ENCODE measurements at regions not wholly inside any gene's neighbourhood (a gene's known extent, or its start where the extent isn't known, plus 50 kb on each side); places are given as distances from the start of the nearest gene placed in this dataset.

DNA sequence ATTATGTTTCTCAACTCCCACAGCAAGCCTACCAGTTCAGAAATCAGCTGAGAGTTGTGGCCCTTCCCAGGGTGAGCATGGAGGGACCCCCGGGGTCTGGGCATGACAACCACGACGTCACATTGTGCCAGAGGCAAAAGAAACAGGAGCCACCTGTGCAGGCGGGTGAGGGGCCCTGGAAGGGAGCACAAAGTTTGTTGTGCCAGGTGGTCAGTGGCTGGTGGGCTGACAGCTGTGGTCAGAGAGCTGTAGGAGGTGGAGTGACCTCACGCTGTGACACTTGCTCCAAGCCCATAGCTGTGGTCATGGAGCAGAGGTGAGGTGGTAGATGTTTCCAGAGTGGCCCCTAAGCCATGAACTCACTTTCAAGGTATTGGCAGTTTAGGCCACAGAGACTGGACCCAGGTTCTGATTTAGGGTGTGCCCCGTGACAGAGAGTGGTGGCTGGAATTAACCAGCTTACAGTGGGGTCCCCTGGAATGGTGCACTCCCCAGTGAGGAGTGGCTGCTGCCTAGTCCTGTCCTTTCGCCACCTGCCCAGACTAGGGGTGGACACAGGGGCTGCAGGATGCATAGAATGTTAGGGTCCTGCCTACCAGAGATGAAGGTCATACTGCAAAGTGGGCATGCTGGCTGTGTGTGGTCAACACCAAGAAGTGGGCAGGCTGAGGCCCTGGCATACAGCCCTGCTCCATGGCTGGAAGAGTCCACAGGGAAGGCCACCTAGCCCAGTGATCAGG is 136.4 kb downstream of the GLI2 start:
- ATAC-seq (no peak), FAIRE-seq (no peak), DNase-seq (ENCODE audit: low spot score) (no peak)
- 5% methylated on average over 6 of the region's 7 CpGs for WGBS (ENCODE audit: low lambda C conversion rate)
- Histone ChIP-seq H3K79me2 (ENCODE audit: insufficient read depth, low read length) (no peaks in the 10 kb centered on the region), H3K27me3 (ENCODE audit: control insufficient read depth in 1 of 2, insufficient read depth in 2 of 2, low read length in 2 of 2) (peaks cover 19 to 90% of the 10 kb centered on the region in 2 experiments), H3K4me3 (replicated peaks in 1 of 3; ENCODE audit: insufficient read depth in 1 of 3, low read depth in 2 of 3, low read length in 3 of 3) (no peak overlapping the region), H3K9me3 (ENCODE audit: low read length) (no peaks in the 10 kb centered on the region), H3K4me2 (ENCODE audit: low read depth, low read length) (no peak overlapping the region), H3K27ac (ENCODE audit: extremely low read length, insufficient read depth, low read length) (no peak overlapping the region), H4K20me1 (ENCODE audit: insufficient read depth, low read length) (peaks cover 4% of the 10 kb centered on the region; the same call in 1 of the 2 replicates), H2AFZ (ENCODE audit: low read length) (no peak overlapping the region), H3K4me1 (ENCODE audit: insufficient read depth, low read length) (no peaks in the 10 kb centered on the region), H3K9ac (ENCODE audit: insufficient read depth, low read depth, low read length) (no peak overlapping the region), H3K36me3 (replicated peaks in 1 of 2; ENCODE audit: control insufficient read depth in 1 of 2, insufficient read depth in 2 of 2, low read length in 2 of 2) (no peaks in the 10 kb centered on the region)
- ChIA-PET CTCF (ENCODE audit: low intra/inter-chr PET ratio, low total read pairs) (no interaction called here), POLR2A (no interaction called here)
- in situ Hi-C loops (cut with HindIII; ENCODE audit: extremely low pct_ligation_motif_present, low pct_unique_long_range_greater_than_20kb) = no loop called here
- intact Hi-C loops (cut with micrococcal nuclease; ENCODE audit: unreplicated experiment) = no loop called here
- BruUV-seq (replicated peaks) = no TSS peak
- TF ChIP-seq ZNF180 (CRISPR knock-in tag; IDR thresholded peaks at IDR 0.05; ENCODE audit: borderline replicate concordance, low read depth) (no peak), GMEB1 (CRISPR knock-in tag; IDR thresholded peaks at IDR 0.05; ENCODE audit: borderline replicate concordance) (no peak), ZSCAN31 (CRISPR knock-in tag; IDR thresholded peaks at IDR 0.05; ENCODE audit: low read depth) (no peak), SMYD3 (CRISPR knock-in tag; IDR thresholded peaks at IDR 0.05) (no peak), BRCA1 (CRISPR knock-in tag; IDR thresholded peaks at IDR 0.05) (no peak), HCFC1 (IDR thresholded peaks at IDR 0.05; ENCODE audit: low read depth, low read length) (no peak), TEAD2 (CRISPR knock-in tag; IDR thresholded peaks at IDR 0.05) (no peak), ZNF343 (CRISPR knock-in tag; IDR thresholded peaks at IDR 0.05) (no peak), E2F1 (CRISPR knock-in tag; IDR thresholded peaks at IDR 0.05) (no peak), ZBTB20 (CRISPR knock-in tag; IDR thresholded peaks at IDR 0.05; ENCODE audit: borderline replicate concordance, low read depth) (no peak), KDM6A (CRISPR knock-in tag; IDR thresholded peaks at IDR 0.05; ENCODE audit: low read depth) (no peak)
- TF ChIP-seq, protein P1, sequence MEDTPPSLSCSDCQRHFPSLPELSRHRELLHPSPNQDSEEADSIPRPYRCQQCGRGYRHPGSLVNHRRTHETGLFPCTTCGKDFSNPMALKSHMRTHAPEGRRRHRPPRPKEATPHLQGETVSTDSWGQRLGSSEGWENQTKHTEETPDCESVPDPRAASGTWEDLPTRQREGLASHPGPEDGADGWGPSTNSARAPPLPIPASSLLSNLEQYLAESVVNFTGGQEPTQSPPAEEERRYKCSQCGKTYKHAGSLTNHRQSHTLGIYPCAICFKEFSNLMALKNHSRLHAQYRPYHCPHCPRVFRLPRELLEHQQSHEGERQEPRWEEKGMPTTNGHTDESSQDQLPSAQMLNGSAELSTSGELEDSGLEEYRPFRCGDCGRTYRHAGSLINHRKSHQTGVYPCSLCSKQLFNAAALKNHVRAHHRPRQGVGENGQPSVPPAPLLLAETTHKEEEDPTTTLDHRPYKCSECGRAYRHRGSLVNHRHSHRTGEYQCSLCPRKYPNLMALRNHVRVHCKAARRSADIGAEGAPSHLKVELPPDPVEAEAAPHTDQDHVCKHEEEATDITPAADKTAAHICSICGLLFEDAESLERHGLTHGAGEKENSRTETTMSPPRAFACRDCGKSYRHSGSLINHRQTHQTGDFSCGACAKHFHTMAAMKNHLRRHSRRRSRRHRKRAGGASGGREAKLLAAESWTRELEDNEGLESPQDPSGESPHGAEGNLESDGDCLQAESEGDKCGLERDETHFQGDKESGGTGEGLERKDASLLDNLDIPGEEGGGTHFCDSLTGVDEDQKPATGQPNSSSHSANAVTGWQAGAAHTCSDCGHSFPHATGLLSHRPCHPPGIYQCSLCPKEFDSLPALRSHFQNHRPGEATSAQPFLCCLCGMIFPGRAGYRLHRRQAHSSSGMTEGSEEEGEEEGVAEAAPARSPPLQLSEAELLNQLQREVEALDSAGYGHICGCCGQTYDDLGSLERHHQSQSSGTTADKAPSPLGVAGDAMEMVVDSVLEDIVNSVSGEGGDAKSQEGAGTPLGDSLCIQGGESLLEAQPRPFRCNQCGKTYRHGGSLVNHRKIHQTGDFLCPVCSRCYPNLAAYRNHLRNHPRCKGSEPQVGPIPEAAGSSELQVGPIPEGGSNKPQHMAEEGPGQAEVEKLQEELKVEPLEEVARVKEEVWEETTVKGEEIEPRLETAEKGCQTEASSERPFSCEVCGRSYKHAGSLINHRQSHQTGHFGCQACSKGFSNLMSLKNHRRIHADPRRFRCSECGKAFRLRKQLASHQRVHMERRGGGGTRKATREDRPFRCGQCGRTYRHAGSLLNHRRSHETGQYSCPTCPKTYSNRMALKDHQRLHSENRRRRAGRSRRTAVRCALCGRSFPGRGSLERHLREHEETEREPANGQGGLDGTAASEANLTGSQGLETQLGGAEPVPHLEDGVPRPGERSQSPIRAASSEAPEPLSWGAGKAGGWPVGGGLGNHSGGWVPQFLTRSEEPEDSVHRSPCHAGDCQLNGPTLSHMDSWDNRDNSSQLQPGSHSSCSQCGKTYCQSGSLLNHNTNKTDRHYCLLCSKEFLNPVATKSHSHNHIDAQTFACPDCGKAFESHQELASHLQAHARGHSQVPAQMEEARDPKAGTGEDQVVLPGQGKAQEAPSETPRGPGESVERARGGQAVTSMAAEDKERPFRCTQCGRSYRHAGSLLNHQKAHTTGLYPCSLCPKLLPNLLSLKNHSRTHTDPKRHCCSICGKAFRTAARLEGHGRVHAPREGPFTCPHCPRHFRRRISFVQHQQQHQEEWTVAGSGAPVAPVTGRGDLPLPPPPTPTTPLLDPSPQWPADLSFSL (CRISPR knock-in tag; IDR thresholded peaks at IDR 0.05) = no peak

Measured in HepG2 (cell line).